Calu3 (cell line): ENCODE measurements at regions not wholly inside any gene's neighbourhood (a gene's known extent, or its start where the extent isn't known, plus 50 kb on each side); places are given as distances from the start of the nearest gene placed in this dataset.

Source experiments
- BruUV-seq: library from RNA; stranded (reverse); fragments of 400-500 nt; replicated peaks from 2 replicates; lab custom pipeline; 2021; lab: Mats Ljungman, UMichigan
- CTCF ChIA-PET: fragments of 300-600 bp; sonication (Branson Sonifier 250); formaldehyde crosslinking; loops from one replicate; lab custom pipeline; 2022; ENCODE audit warnings: antibody characterized with exemption; lab: Charles Lee
- DNase-seq: peaks from one replicate; pipeline ENCODE4 v3.0.0; 2022
- H3K27ac Mint-ChIP-seq: one replicate; pipeline ENCODE4 v1.8.0; 2022; ENCODE audit warnings: mixed read lengths; ENCODE audit not compliant: unreplicated experiment
- H3K27me3 Mint-ChIP-seq: one replicate; pipeline ENCODE4 v1.8.0; 2022; ENCODE audit warnings: mixed read lengths; ENCODE audit not compliant: unreplicated experiment
- H3K36me3 Mint-ChIP-seq: one replicate; pipeline ENCODE4 v1.8.0; 2022; ENCODE audit warnings: mild to moderate bottlenecking, moderate library complexity, mixed read lengths; ENCODE audit not compliant: insufficient read depth, unreplicated experiment
- H3K4me1 Mint-ChIP-seq: one replicate; pipeline ENCODE4 v1.8.0; 2022; ENCODE audit warnings: mild to moderate bottlenecking, low read depth, mixed read lengths; ENCODE audit not compliant: unreplicated experiment
- H3K4me3 Mint-ChIP-seq: one replicate; pipeline ENCODE4 v1.8.0; 2022; ENCODE audit warnings: mild to moderate bottlenecking, low read depth, moderate library complexity, mixed read lengths; ENCODE audit not compliant: unreplicated experiment
- H3K9me3 Mint-ChIP-seq: one replicate; pipeline ENCODE4 v1.8.0; 2022; ENCODE audit warnings: low read depth, mixed read lengths; ENCODE audit not compliant: unreplicated experiment
- CTCF ChIP-seq: fragments of 200-600 bp; IDR thresholded peaks from one replicate; pipeline ENCODE4 v1.8.0; 2022; ENCODE audit warnings: antibody characterized with exemption; ENCODE audit not compliant: unreplicated experiment
- intact Hi-C: fragments of 100-400 bp; cut with micrococcal nuclease; formaldehyde crosslinking; loops from one replicate; pipeline ENCODE4 v1.10.0; 2022; ENCODE audit not compliant: unreplicated experiment

GRCh38 chr15:81948751-81949150 is 97.1 kb downstream of the MEX3B start:
- H3K9me3 Mint-ChIP-seq: peaks cover 4% of the 10 kb centered on the region
- CTCF ChIA-PET: no interaction called here
- H3K27me3 Mint-ChIP-seq: peaks cover 9% of the 10 kb centered on the region
- no peak overlapping the region for H3K4me3 Mint-ChIP-seq
- intact Hi-C loops: no loop called here
- no peaks in the 10 kb centered on the region for H3K4me1 Mint-ChIP-seq
- no peaks in the 10 kb centered on the region for H3K36me3 Mint-ChIP-seq
- no TSS peak for BruUV-seq
- no peak for TF ChIP-seq CTCF
- no peak for DNase-seq
- no peak overlapping the region for H3K27ac Mint-ChIP-seq

GRCh38 chr15:81948222-81948621 is 97.6 kb downstream of the MEX3B start:
- Mint-ChIP-seq H3K27ac (no peak overlapping the region), H3K9me3 (peaks cover 4% of the 10 kb centered on the region), H3K4me1 (no peaks in the 10 kb centered on the region), H3K27me3 (peaks cover 9% of the 10 kb centered on the region), H3K36me3 (no peaks in the 10 kb centered on the region), H3K4me3 (no peak overlapping the region)
- TF ChIP-seq CTCF: no peak
- CTCF ChIA-PET: interaction anchor here (0.6 kb wide), 1 partner anchor 669 kb away, joined by 3 read pairs; no protein-coding TSS in a partner anchor
- intact Hi-C loops: no loop called here
- DNase-seq: no peak
- no TSS peak for BruUV-seq

GRCh38 chr15:81947548-81947947 is 98.3 kb downstream of the MEX3B start:
- CTCF ChIA-PET: interaction anchor here (0.6 kb wide), 1 partner anchor 669 kb away, joined by 3 read pairs; no protein-coding TSS in a partner anchor
- BruUV-seq: no TSS peak

GRCh38 chr15:81945014-81945615 is 100.7 kb downstream of the MEX3B start:
- BruUV-seq: no TSS peak
- CTCF ChIA-PET: no interaction called here
- Mint-ChIP-seq H3K27me3 (peaks cover 21% of the 10 kb centered on the region), H3K27ac (no peak overlapping the region), H3K4me1 (no peaks in the 10 kb centered on the region), H3K9me3 (peaks cover 8% of the 10 kb centered on the region), H3K4me3 (no peak overlapping the region), H3K36me3 (no peaks in the 10 kb centered on the region)
- intact Hi-C loops: no loop called here
- TF ChIP-seq CTCF: no peak
- no peak for DNase-seq

More at GRCh38 chr15:81947548-81947947, 98.3 kb downstream of the MEX3B start:
- Mint-ChIP-seq H3K36me3 (no peaks in the 10 kb centered on the region), H3K4me1 (no peaks in the 10 kb centered on the region), H3K27ac (no peak overlapping the region), H3K27me3 (peaks cover 14% of the 10 kb centered on the region), H3K9me3 (peaks cover 4% of the 10 kb centered on the region), H3K4me3 (no peak overlapping the region)
- no peak for DNase-seq
- intact Hi-C loops: no loop called here
- TF ChIP-seq CTCF: no peak
